Activated CD8-positive, alpha-beta memory T cell treated with anti-CD3 and anti-CD28 coated beads, Interleukin-2, amount 50 U/mL, for 24 hours (primary cell): ENCODE measurements at regions not wholly inside any gene's neighbourhood (a gene's known extent, or its start where the extent isn't known, plus 50 kb on each side); places are given as distances from the start of the nearest gene placed in this dataset.
"Not testable (repeated sequence)": the region's sequence is repeated elsewhere in the genome, so short reads cannot be mapped to it uniquely, and the experiment has no call there.

ENCODE experiments used
- DNase-seq: peaks from one replicate; pipeline ENCODE4 v3.0.0-alpha.2; 2020; ENCODE audit errors: extremely low read depth

GRCh38 chr7:101679653-101680173 lies 50.6 kb upstream of the MYL10 start:
- not testable (repeated sequence) for DNase-seq

- no peak for DNase-seq
These were observed 51.5 kb upstream of the MYL10 start for GRCh38 chr7:101680406-101681145.

DNA sequence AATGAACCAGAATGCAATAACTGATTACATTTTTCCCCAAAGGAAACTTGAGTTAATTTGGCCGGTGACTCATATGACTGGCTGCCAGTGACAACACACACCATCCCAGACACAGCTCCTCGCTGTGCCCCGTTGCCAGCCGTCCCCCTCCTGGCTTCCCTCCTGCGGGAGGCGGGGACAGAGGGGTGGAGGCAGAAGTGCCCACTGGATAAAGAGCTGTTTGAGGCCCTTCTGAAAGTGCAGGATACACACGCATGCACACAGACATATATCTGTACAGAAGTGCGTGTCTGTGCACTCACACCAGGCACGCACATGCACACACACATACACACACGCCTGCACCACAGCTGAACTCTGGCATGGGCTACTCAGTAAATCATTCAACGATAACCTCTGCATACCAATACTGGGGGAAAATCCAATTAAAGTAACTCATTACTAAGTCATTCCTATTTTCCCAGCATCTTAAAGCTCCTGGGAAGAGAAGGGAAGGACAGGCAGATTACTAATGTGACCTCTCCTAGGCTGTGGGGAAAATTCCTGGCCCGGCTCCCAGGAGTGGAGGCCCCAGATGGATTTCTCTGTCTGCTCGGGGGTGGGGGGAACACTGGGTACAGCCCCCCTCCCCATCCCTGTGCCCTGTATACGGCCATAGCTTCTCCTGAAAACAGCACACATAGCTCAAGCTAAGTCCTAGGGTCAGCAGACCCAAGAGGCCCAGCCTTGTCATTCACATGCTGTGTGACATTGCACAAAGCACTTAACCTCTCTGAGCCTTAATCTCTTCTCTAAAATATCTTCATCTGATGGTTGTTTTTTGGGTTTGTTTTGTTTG lies 52.3 kb upstream of the MYL10 start:
- DNase-seq: no peak

DNA sequence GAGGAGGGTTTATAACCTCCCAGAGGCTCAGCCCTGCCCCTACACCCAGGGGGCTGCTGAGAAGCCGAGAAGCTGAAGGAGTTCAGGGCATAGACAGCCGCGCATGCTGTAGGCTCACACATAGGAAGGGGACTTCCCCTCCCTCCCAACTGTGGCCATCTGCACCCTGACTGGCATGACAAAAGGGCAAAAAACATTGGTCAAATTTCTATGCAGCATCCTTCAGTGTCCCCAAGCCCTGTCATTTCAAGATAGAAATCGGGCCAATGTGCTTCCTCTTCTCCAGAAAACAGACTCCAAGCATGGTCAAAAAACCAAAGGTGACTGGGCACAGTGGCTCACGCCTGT lies 55.9 kb upstream of the MYL10 start:
- DNase-seq: no peak

DNA sequence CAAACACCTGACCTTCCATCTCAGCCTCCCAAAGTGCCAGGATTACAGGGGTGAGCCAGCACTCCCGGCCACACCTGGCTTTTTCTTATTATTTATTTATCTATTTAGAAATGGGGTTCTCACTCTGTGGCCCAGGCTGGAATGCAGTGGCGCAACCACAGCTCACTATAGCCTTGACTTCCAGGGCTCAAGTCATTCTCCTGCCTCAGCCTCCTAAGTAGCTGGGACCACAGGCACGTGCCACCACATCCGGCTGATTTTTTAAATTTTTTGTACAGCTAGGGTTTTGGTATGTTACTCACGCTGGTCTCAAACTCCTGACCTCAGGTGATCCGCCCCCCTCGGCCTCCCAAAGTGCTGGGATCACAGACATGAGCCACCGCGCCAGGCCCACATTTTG lies 56.9 kb upstream of the MYL10 start:
- DNase-seq: no peak

DNA sequence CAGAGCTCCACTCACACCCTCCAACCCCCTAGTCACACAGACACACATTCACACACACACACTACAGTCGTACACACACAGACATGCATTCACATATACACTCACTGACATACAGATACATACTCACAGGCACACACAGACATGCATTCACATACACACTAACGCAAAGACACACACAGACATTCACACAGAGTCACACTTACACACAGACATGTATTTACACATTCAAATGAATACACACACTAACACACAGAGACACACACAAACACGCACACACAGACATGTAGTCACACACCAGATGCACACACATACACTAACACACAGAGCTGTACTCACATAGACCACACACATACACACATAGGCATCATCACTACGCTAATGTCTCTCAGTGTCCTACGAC lies 58.0 kb upstream of the MYL10 start:
- DNase-seq: no peak

DNA sequence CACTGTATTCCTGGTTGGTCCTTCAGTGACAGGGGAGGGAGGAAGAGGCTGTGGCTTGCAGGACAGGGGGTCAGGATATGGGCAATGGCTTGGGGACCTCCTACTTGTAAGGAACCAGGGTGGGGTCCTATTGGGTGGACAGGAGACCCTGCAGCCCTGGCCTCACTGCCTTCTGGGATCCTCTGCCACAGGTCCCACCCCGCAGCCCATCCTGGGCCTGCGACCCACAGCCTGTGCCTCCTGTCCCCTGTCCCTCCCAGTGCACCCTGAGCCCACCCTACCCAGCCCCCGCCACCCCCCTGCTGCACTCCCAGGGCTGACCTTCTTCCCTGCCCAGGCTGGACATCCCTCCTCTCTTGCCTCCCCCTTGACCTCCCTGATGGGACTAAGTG lies 58.7 kb upstream of the MYL10 start:
- DNase-seq: no peak

- DNase-seq: peak; percentile 30
These were observed 59.2 kb upstream of the MYL10 start for GRCh38 chr7:101688183-101688831.

DNA sequence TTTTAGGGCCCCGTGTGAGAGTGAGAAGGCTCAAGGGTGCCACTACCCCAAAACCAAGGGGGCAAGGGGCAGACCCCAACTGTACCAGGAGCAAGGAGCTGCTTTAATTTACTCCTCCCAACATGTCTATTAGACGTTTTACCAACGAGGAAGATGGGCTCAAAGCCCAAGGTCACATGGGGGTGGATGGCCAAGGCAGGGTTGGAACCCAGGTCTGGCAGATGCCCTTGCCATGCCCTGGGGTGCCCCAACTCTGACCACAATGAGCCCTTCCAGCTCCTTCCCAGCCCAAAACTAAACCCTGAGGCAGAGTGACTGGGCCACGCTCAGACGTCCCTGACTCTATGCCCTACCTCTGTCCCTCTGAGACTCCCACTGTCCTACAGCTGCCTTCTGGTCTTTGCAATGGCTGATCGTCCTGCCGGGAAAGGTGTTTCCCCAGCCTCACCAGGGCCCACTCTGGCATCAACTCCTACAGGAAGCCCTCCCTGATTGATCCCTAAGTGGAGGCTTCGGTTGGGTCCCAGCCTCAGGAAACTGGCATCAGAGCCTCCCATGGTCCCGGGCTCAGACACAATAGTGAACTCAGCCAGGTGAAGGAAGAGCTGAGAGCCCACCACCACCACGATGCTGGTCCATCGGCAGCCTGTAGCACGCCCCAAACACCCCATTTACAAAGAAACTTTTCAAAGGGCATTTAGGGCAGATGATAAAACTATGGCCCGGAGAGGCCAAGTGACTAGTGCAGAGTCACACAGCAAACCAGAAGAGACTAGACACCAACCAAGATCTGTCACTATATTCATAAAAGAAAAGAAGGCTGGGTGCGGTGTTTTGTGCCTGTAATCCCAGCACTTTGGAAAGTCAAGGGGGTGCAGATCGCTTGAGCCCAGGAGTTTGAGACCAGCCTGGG lies 60.2 kb upstream of the MYL10 start:
- no peak for DNase-seq

DNA sequence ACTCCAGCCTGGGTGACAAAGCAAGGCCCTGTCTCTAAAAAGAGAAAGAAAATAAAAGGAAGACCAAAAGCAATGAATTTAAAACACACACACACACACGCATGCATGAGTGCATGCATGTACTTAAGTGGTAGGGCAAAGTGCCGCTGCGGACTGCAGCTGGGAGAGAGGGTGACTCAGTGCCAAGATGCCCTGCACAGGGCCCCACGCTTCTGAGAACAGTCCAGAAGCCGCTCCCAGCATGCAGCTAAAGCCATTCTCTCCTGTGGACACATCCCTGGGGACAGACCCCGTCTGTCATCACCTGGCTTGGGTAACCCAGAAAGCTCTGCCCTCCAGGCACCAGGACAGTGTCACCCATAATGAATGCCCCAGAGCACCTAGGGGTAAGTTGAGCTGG lies 61.0 kb upstream of the MYL10 start:
- DNase-seq: no peak

DNA sequence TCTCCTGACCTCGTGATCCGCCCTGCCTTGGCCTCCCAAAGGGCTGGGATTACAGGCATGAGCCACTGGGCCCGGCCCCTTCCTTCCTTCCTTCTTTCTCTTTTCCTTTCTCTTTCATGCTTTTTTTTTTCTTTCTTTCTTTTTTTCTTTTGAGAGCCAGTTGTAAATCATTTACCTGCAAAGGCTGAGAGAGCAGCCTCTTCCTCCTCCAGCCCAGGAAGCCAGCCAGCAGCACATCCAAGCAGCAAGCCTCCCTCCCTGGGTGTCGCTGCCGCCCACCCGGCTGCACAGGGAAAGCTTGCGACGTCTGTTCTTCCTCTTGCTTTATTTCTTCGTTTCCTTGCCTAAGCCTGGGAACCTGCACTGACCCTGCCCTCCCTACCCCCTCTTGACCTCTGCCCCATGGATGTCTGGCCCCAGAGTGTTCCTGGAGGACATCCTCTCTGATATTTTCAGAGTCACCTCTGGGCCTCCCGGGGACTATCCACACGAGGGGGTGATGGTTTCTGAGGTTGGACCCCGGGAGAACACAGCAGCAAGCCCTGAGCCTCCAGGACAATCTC lies 62.8 kb upstream of the MYL10 start:
- DNase-seq: no peak

GRCh38 chr7:101693498-101694091 lies 64.5 kb upstream of the MYL10 start:
- DNase-seq: no peak

- DNase-seq: no peak
These were observed 69.9 kb upstream of the MYL10 start for GRCh38 chr7:101698964-101699363.

GRCh38 chr7:101699399-101699798 lies 70.3 kb upstream of the MYL10 start:
- DNase-seq: no peak

- no peak for DNase-seq
These were observed 71.1 kb upstream of the MYL10 start for GRCh38 chr7:101699881-101700823.

GRCh38 chr7:101701153-101701794 lies 72.2 kb upstream of the MYL10 start:
- no peak for DNase-seq

DNA sequence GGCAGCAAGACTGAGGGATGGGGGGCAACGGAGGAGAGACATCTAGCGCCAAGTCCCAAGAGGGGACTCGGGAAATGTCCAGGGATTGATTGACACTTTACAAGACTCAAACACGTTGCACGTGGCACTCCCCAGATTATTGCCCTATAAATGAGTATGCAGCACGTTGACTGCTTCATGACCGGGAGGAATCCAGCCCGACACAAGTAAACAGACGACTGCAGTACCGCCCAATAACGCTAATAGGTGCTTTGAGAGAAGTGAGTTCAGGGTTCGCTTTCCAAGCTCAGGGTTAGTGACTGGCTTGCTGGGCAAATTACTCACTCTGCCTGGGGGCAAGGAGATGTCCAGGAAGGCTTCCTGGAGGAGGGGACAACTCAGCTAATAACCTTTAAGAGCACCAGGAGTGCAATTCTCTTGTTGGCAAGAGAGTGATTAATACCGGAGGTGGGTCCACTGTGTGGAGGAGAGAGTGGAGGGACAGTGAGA lies 73.3 kb upstream of the MYL10 start:
- no peak for DNase-seq

DNA sequence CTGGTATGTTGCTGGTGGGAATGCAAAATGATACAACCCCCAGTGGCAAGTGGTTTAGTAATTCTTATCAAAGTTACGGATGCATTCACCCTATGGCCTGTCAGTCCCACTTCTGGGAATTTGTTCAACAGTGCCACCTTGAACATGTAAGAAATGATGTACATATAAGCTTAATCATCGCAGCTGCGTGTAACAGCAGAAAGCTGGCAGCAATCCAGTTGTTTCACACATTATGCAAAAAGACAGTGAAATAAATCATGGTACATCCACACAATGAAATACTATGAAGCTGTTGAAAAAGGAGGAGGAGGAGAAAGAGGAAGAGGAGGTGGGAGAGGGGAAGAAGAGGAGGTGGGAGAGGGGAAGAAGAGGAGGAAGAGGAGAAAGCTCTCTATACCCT lies 76.2 kb upstream of the MYL10 start:
- DNase-seq: no peak

- no peak for DNase-seq
These were observed 78.5 kb upstream of the MYL10 start for GRCh38 chr7:101707587-101707986.
